ENCODE measurements at regions not wholly inside any gene's neighbourhood (a gene's known extent, or its start where the extent isn't known, plus 50 kb on each side); places are given as distances from the start of the nearest gene placed in this dataset.

DNA sequence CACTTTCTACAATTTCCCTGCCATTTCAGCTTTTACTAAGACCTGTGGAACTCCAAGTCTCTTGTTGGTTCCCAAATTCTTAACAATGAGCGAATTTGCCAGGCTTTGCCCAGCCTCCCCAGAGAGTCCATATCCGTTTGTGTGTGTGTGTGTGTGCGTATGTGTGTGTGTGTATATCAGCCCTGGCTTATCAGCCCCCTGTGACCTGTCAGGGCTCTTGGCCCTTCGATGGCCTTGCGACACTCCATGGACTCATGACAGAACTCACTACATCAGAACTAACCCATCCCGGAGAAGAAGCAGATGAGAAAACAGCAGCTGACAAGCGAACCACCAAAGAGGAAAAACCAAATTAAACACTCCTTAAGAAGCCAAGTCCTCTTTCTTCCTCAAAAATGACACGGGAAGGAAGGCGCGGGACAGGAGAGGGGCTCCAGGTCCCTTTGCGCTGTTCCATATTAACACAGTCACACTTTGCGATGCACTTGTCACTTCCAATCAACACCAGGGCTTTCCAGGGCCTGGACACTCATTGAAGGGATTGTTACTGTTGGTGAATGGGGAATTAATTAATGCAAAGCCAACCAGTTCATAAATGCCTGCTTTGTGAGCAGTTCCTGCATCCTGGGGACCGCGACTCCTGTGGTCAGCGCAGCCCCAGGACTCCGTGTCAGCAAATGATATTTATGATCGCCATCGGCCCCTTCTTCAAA is 524.0 kb downstream of the CD83 start:
- Mint-ChIP-seq H3K36me3 (no peaks in the 10 kb centered on the region), H3K9me3 (no peaks in the 10 kb centered on the region), H3K27me3 (ENCODE audit: low read depth) (peaks cover 32% of the 10 kb centered on the region), H3K4me3 (no peak overlapping the region), H3K4me1 (peaks cover 23% of the 10 kb centered on the region), H3K27ac (no peak overlapping the region)
- TF ChIP-seq, protein P1, sequence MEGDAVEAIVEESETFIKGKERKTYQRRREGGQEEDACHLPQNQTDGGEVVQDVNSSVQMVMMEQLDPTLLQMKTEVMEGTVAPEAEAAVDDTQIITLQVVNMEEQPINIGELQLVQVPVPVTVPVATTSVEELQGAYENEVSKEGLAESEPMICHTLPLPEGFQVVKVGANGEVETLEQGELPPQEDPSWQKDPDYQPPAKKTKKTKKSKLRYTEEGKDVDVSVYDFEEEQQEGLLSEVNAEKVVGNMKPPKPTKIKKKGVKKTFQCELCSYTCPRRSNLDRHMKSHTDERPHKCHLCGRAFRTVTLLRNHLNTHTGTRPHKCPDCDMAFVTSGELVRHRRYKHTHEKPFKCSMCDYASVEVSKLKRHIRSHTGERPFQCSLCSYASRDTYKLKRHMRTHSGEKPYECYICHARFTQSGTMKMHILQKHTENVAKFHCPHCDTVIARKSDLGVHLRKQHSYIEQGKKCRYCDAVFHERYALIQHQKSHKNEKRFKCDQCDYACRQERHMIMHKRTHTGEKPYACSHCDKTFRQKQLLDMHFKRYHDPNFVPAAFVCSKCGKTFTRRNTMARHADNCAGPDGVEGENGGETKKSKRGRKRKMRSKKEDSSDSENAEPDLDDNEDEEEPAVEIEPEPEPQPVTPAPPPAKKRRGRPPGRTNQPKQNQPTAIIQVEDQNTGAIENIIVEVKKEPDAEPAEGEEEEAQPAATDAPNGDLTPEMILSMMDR (IDR thresholded peaks at IDR 0.05; ENCODE audit: unreplicated experiment) = no peak
- DNase-seq (ENCODE audit: low spot score in 2 of 2, unreplicated experiment in 2 of 2) = no peak

DNA sequence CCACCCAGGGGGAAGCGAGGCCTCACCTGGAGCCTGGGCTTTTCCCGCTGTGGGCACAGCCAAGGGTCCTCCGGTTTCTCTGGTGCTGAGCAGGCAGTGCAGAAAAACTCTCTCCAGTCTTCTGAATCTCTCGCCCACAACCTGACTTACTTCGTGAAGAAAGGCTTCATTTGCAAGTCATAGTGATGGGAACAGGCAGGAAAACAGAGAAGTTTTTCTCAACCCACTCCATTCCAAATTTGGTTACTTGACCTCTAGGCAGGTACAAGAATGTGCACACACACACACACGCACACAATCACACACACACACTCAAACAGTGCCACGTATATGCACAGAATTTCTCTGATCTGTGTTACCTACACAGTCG is 524.5 kb downstream of the CD83 start:
- Mint-ChIP-seq H3K4me3 (no peak overlapping the region), H3K27me3 (ENCODE audit: low read depth) (peaks cover 30% of the 10 kb centered on the region), H3K36me3 (no peaks in the 10 kb centered on the region), H3K9me3 (no peaks in the 10 kb centered on the region), H3K4me1 (peaks cover 23% of the 10 kb centered on the region), H3K27ac (no peak overlapping the region)
- TF ChIP-seq, protein P1 (IDR thresholded peaks at IDR 0.05; ENCODE audit: unreplicated experiment) = no peak
- no peak for DNase-seq (ENCODE audit: low spot score in 2 of 2, unreplicated experiment in 2 of 2)

DNA sequence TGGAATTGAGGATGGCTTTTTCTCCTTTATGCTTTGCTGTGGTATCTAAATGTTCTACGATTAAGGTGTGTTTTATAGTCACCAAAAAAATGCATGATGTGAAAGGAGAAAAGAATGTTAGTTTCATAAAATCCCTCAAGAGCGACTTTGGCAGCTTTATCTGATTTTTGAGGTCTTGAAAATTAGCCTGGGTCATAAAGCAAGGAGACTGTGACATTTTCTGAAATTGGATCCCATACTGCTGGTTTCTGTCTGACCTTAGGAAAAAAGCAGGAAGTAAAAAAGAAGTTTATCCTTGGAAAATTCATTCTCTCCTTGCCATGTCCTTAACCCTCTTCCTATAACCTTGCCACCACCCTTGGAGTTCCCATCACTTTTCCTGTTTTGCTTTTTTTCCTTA is 525.3 kb downstream of the CD83 start:
- Mint-ChIP-seq H3K27me3 (ENCODE audit: low read depth) (peaks cover 29% of the 10 kb centered on the region), H3K9me3 (no peaks in the 10 kb centered on the region), H3K4me3 (no peak overlapping the region), H3K4me1 (peaks cover 23% of the 10 kb centered on the region), H3K27ac (no peak overlapping the region), H3K36me3 (no peaks in the 10 kb centered on the region)
- no peak for DNase-seq (ENCODE audit: low spot score in 2 of 2, unreplicated experiment in 2 of 2)
- TF ChIP-seq, protein P1 (IDR thresholded peaks at IDR 0.05; ENCODE audit: unreplicated experiment) = no peak

DNA sequence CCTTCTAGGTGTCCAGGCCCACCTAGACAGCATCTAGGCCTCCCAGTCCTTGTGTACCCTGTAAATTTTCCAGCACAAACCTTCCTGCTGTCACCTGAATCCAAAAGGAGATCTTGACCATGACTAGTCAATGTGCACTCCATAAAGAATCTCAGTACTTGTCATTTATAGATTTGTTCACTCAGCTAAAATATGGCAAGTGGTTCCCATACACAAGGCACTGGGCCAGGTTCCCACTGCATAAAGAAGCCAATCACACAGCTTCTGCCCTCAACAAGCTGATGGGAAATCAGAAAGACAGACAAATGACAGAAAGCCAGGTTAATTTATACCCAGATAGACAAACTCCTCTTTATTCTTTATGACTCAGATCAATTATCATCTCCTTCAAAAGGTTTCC is 526.8 kb downstream of the CD83 start:
- Mint-ChIP-seq H3K4me1 (peaks cover 13% of the 10 kb centered on the region), H3K4me3 (no peak overlapping the region), H3K27ac (no peak overlapping the region), H3K9me3 (no peaks in the 10 kb centered on the region), H3K36me3 (no peaks in the 10 kb centered on the region), H3K27me3 (ENCODE audit: low read depth) (peaks cover 23% of the 10 kb centered on the region)
- DNase-seq (ENCODE audit: low spot score in 2 of 2, unreplicated experiment in 2 of 2) = no peak
- TF ChIP-seq, protein P1 (IDR thresholded peaks at IDR 0.05; ENCODE audit: unreplicated experiment) = no peak

DNA sequence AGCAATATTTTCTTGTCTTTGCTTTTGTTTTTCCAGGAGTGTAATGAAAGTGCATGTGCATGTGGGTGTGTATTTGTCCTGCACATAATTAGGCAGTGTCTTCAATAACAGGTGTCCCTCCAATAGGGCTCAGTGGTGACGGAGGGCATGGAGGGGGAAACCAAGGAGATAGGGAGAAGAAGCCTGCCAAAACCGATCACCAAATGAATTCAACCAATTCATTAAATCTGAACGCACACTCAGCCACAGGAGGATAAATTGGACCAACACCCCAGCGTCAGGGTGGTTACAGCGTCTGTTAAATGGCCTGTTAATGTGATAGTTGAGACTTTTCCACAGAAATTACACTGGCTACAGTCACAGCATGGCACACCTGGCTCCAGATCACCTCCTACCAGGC is 527.6 kb downstream of the CD83 start:
- H3K27ac Mint-ChIP-seq = no peak overlapping the region
- H3K9me3 Mint-ChIP-seq = no peaks in the 10 kb centered on the region
- H3K4me1 Mint-ChIP-seq = peaks cover 9% of the 10 kb centered on the region
- no peak for DNase-seq (ENCODE audit: low spot score in 2 of 2, unreplicated experiment in 2 of 2)
- H3K36me3 Mint-ChIP-seq = no peaks in the 10 kb centered on the region
- TF ChIP-seq, protein P1 (IDR thresholded peaks at IDR 0.05; ENCODE audit: unreplicated experiment) = no peak
- peaks cover 17% of the 10 kb centered on the region for H3K27me3 Mint-ChIP-seq (ENCODE audit: low read depth)
- H3K4me3 Mint-ChIP-seq = no peak overlapping the region

DNA sequence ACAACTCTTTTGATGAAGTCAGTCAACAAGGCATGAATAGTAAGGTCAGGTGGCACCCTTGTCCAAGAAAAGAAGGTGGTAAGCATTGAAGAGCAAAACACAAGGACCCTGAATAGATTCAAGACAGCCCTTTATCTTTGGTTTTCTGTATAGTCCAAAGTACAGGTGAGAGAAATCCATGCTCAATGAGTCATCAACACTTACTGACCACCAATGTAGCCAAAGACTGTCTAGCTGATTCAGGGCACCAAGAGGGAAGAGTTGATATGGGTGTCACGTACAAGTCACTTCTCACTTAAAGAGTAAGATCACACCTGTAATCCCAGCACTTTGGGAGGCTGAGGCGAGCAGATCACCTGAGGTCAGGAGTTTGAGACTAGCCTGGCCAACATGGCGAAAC is 528.3 kb downstream of the CD83 start:
- Mint-ChIP-seq H3K4me3 (no peak overlapping the region), H3K4me1 (peaks cover 3% of the 10 kb centered on the region), H3K9me3 (no peaks in the 10 kb centered on the region), H3K27me3 (ENCODE audit: low read depth) (peaks cover 11% of the 10 kb centered on the region), H3K27ac (no peak overlapping the region), H3K36me3 (no peaks in the 10 kb centered on the region)
- DNase-seq (ENCODE audit: low spot score in 2 of 2, unreplicated experiment in 2 of 2) = no peak
- TF ChIP-seq, protein P1 (IDR thresholded peaks at IDR 0.05; ENCODE audit: unreplicated experiment) = no peak
